Stomach (tissue), 4 donors: ENCODE measurements at regions not wholly inside any gene's neighbourhood (a gene's known extent, or its start where the extent isn't known, plus 50 kb on each side); places are given as distances from the start of the nearest gene placed in this dataset.

Experiments used
- CTCF ChIP-seq, 7 experiments: fragments of 450-650 bp in 4 of 7; fragments of 200-600 bp in 3 of 7; sonication (generic) in 3 of 7; IDR thresholded peaks; one replicate each; pipeline ENCODE4 v1.5.1; 2016 to 2019; ENCODE audit warnings: antibody characterized with exemption in 7 of 7, control low read depth in 2 of 7, mild to moderate bottlenecking in 1 of 7
- EP300 ChIP-seq: sonication (generic); formaldehyde crosslinking; IDR thresholded peaks from one replicate; pipeline ENCODE4 v1.6.1; 2017; ENCODE audit warnings: antibody characterized with exemption
- POLR2A ChIP-seq, 4 donors: fragments of 450-650 bp; IDR thresholded peaks; one replicate each; pipeline ENCODE4 v1.6.1; 2016; ENCODE audit warnings: antibody characterized with exemption in 4 of 4, control low read depth in 2 of 4, mild to moderate bottlenecking in 1 of 4, moderate library complexity in 1 of 4
- POLR2AphosphoS5 ChIP-seq, 3 donors: sonication (generic); formaldehyde crosslinking; IDR thresholded peaks; one replicate each; pipeline ENCODE4 v1.6.1; 2016; ENCODE audit warnings: antibody characterized with exemption in 3 of 3

GRCh38 chr1:112307930-112308591 is 88.0 kb upstream of the CTTNBP2NL start:
- TF ChIP-seq CTCF (IDR thresholded peaks at IDR 0.05) = no peak
- TF ChIP-seq EP300 = no peak
- no peak for TF ChIP-seq POLR2A (IDR thresholded peaks at IDR 0.05)
- TF ChIP-seq POLR2AphosphoS5 (IDR thresholded peaks at IDR 0.05) = no peak
